IMR-90 (cell line): ENCODE measurements at regions not wholly inside any gene's neighbourhood (a gene's known extent, or its start where the extent isn't known, plus 50 kb on each side); places are given as distances from the start of the nearest gene placed in this dataset.

Source experiments
- BHLHE40 ChIP-seq: fragments of 150-350 bp; IDR thresholded peaks from 2 replicates; pipeline ENCODE4 v1.6.1; 2016; ENCODE audit warnings: mild to moderate bottlenecking, low read depth, low read length
- CEBPB ChIP-seq: IDR thresholded peaks from 2 replicates; pipeline ENCODE4 v1.6.1; 2012; ENCODE audit warnings: low read depth, low read length, improper control_type of control experiment
- ELK1 ChIP-seq: fragments of 150-350 bp; IDR thresholded peaks from 2 replicates; pipeline ENCODE4 v1.6.1; 2016; ENCODE audit warnings: low read depth, mild to moderate bottlenecking, low read length, moderate library complexity, borderline replicate concordance
- FOS ChIP-seq: fragments of 150-350 bp; IDR thresholded peaks from 2 replicates; pipeline ENCODE4 v1.6.1; 2016; ENCODE audit warnings: low read depth, low read length
- MAFK ChIP-seq: IDR thresholded peaks from 2 replicates; pipeline ENCODE4 v1.6.1; 2012; ENCODE audit warnings: low read depth, low read length, improper control_type of control experiment
- MAZ ChIP-seq: IDR thresholded peaks from 2 replicates; pipeline ENCODE4 v1.6.1; 2012; ENCODE audit warnings: low read depth, mild to moderate bottlenecking, low read length, improper control_type of control experiment, moderate library complexity, borderline replicate concordance
- NFE2L2 ChIP-seq: fragments of 150-350 bp; IDR thresholded peaks from 2 replicates; pipeline ENCODE4 v1.6.1; 2016; ENCODE audit warnings: low read depth, mild to moderate bottlenecking, low read length
- POLR2A ChIP-seq: IDR thresholded peaks from 2 replicates; pipeline ENCODE4 v1.6.1; 2012; ENCODE audit warnings: mild to moderate bottlenecking, low read depth, low read length
- RAD21 ChIP-seq: IDR thresholded peaks from 2 replicates; pipeline ENCODE4 v1.6.1; 2012; ENCODE audit warnings: low read length, improper control_type of control experiment
- RCOR1 ChIP-seq: IDR thresholded peaks from 2 replicates; pipeline ENCODE4 v1.6.1; 2012; ENCODE audit warnings: mild to moderate bottlenecking, low read length, improper control_type of control experiment; ENCODE audit not compliant: insufficient replicate concordance
- USF2 ChIP-seq: fragments of 150-350 bp; IDR thresholded peaks from 2 replicates; pipeline ENCODE4 v1.6.1; 2017; ENCODE audit warnings: mild to moderate bottlenecking, antibody characterized with exemption, low read length, low read depth
- TF ChIP-seq, protein P1 (sequence below): conservative IDR thresholded peaks from 2 replicates; pipeline ENCODE4 v1.5.1; 2012; ENCODE audit warnings: mild to moderate bottlenecking, low read depth, low read length, improper control_type of control experiment

DNA sequence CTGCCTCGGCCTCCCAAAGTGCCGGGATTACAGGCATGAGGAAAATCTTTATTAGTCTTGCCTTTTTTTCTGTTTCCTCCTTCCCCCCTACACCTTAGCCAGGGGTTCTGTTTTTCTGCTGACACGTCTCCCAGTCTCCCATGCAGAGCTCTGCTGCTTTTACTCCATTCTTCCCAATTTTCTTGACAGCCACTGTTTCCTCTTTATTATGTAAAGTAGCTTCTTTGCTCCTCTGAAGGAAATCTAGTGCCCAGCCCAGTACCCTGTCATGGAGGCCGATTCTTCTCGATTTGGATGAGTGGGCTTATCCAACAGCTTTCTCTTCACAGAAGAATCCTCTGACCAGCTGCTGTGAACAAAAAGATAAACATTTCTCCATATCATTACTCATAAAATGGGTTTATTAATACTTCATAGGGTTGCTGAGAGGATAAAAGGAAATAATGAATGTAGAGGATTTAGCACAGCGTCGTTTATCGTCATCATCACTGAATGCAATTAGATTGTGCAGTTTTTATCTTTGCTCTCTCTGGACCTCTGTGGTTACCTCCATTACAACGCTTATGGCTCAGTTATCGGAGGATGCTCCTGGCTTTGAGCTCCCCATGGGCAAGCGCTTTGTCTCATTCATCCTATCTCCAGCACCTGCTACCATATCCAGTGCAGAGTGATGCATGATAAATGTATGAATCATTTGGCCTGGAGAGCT, 375.6 kb upstream of the C11orf87 start:
- TF ChIP-seq POLR2A (no peak), NFE2L2 (no peak), RCOR1 (no peak), FOS (no peak), RAD21 (no peak), MAFK (no peak), CEBPB (no peak), BHLHE40 (no peak), ELK1 (no peak), USF2 (no peak), MAZ (no peak)
- TF ChIP-seq, protein P1, sequence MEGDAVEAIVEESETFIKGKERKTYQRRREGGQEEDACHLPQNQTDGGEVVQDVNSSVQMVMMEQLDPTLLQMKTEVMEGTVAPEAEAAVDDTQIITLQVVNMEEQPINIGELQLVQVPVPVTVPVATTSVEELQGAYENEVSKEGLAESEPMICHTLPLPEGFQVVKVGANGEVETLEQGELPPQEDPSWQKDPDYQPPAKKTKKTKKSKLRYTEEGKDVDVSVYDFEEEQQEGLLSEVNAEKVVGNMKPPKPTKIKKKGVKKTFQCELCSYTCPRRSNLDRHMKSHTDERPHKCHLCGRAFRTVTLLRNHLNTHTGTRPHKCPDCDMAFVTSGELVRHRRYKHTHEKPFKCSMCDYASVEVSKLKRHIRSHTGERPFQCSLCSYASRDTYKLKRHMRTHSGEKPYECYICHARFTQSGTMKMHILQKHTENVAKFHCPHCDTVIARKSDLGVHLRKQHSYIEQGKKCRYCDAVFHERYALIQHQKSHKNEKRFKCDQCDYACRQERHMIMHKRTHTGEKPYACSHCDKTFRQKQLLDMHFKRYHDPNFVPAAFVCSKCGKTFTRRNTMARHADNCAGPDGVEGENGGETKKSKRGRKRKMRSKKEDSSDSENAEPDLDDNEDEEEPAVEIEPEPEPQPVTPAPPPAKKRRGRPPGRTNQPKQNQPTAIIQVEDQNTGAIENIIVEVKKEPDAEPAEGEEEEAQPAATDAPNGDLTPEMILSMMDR = no peak
